HCT116 (cell line): ENCODE measurements at regions not wholly inside any gene's neighbourhood (a gene's known extent, or its start where the extent isn't known, plus 50 kb on each side); places are given as distances from the start of the nearest gene placed in this dataset.

Experiments used
- ATAC-seq: fragments of 200-7000 bp; cut with Tn5 transposase; 2 replicates; pipeline ENCODE4 v1.9.1; 2020; ENCODE audit warnings: mild to moderate bottlenecking, moderate library complexity
- BruUV-seq: library from RNA; stranded (reverse); fragments of 400-500 nt; replicated peaks from 2 replicates; lab custom pipeline; 2021; lab: Mats Ljungman, UMichigan
- CTCF ChIA-PET: fragments of 300-600 bp; sonication (Branson Sonifier 250); formaldehyde crosslinking; loops from one replicate; lab custom pipeline; 2021; ENCODE audit warnings: antibody characterized with exemption; lab: Charles Lee
- POLR2A ChIA-PET: fragments of 300-600, 350-600 bp; sonication (Branson Sonifier 250); formaldehyde crosslinking; loops from one replicate; lab custom pipeline; 2021; ENCODE audit warnings: antibody characterized with exemption; lab: Charles Lee
- RAD21 ChIA-PET, 2 experiments: fragments of 300-600 bp; sonication (Branson Sonifier 250); formaldehyde crosslinking; loops; one replicate each; lab custom pipeline; 2023; ENCODE audit warnings: low total read pairs in 2 of 2; ENCODE audit not compliant: uncharacterized antibody in 2 of 2, unreplicated experiment in 2 of 2, low non-redundant PET in 1 of 2; lab: Charles Lee
- DNase-seq: peaks from one replicate; pipeline ENCODE4 v3.0.0-alpha.2; 2010; ENCODE audit warnings: low read depth, low spot score
- H2AFZ ChIP-seq: fragments of 200-600 bp; shearing (Covaris generic), sonication (generic); 2 replicates; pipeline ENCODE4 v1.6.1; 2017; ENCODE audit warnings: low read depth, mixed run types, mixed read lengths, antibody characterized with exemption, low read length; ENCODE audit not compliant: poor library complexity, severe bottlenecking
- H3K27ac ChIP-seq: 2 replicates; pipeline ENCODE4 v1.5.1; 2012; ENCODE audit warnings: low read depth, low read length
- H3K27me3 ChIP-seq: fragments of 200-600 bp; sonication (generic); 2 replicates; pipeline ENCODE4 v1.6.1; 2016; ENCODE audit warnings: mixed run types, low read length, mixed read lengths; ENCODE audit not compliant: insufficient read depth
- H3K36me3 ChIP-seq, 2 experiments: fragments of 200-500 bp in 1 of 2; fragments of 200-600 bp in 1 of 2; sonication (Bioruptor generic) in 1 of 2; sonication (generic) in 1 of 2; 2 replicates each; pipeline versions ENCODE4 v1.5.1 to v1.6.1; 2014 to 2016; ENCODE audit warnings: low read length in 2 of 2, inconsistent platforms in 1 of 2, mixed read lengths in 1 of 2, mixed run types in 1 of 2; ENCODE audit not compliant: insufficient read depth in 2 of 2, control insufficient read depth in 1 of 2
- H3K4me1 ChIP-seq, 2 experiments: fragments of 200-600 bp in 1 of 2; sonication (generic) in 1 of 2; 2 replicates each; pipeline versions ENCODE4 v1.5.1 to v1.6.1; 2012 to 2017; ENCODE audit warnings: low read length in 2 of 2, inconsistent platforms in 1 of 2, mild to moderate bottlenecking in 1 of 2, mixed read lengths in 1 of 2, mixed run types in 1 of 2, moderate library complexity in 1 of 2; ENCODE audit not compliant: insufficient read depth in 2 of 2, control insufficient read depth in 1 of 2
- H3K4me2 ChIP-seq: fragments of 200-600 bp; sonication (generic); 2 replicates; pipeline ENCODE4 v1.6.1; 2017; ENCODE audit warnings: mixed run types, low read length, mixed read lengths
- H3K4me3 ChIP-seq, 2 experiments: fragments of 200-600 bp in 1 of 2; sonication (generic) in 1 of 2; replicated peaks in 1 of 2; 2 replicates each; pipeline ENCODE4 v1.5.1; 2011 to 2016; ENCODE audit warnings: low read length in 2 of 2, control low read depth in 1 of 2, low read depth in 1 of 2, mild to moderate bottlenecking in 1 of 2, mixed read lengths in 1 of 2, mixed run types in 1 of 2
- H3K79me2 ChIP-seq: fragments of 200-600 bp; sonication (generic); 2 replicates; pipeline ENCODE4 v1.6.1; 2017; ENCODE audit warnings: mild to moderate bottlenecking, mixed run types, low read length, moderate library complexity, mixed read lengths; ENCODE audit not compliant: insufficient read depth
- H3K9ac ChIP-seq: fragments of 200-600 bp; sonication (generic); 2 replicates; pipeline ENCODE4 v1.6.1; 2016; ENCODE audit warnings: low read length, mixed read lengths
- H3K9me2 ChIP-seq: fragments of 200-600 bp; sonication (generic), shearing (Covaris generic); 2 replicates; pipeline ENCODE4 v1.6.1; 2017; ENCODE audit warnings: mixed run types, mild to moderate bottlenecking, moderate library complexity; ENCODE audit not compliant: insufficient read depth
- H3K9me3 ChIP-seq, 2 experiments: fragments of 200-500 bp in 1 of 2; fragments of 200-600 bp in 1 of 2; sonication (Bioruptor generic) in 1 of 2; sonication (generic) in 1 of 2; 2 replicates each; pipeline ENCODE4 v1.6.1; 2014 to 2017; ENCODE audit warnings: low read length in 2 of 2, mixed read lengths in 2 of 2, inconsistent platforms in 1 of 2, low read depth in 1 of 2, mild to moderate bottlenecking in 1 of 2, mixed run types in 1 of 2, moderate library complexity in 1 of 2; ENCODE audit not compliant: control insufficient read depth in 1 of 2, insufficient read depth in 1 of 2
- H4K20me1 ChIP-seq: fragments of 200-600 bp; sonication (generic), shearing (Covaris generic); 2 replicates; pipeline ENCODE4 v1.6.1; 2017; ENCODE audit warnings: mixed run types, mild to moderate bottlenecking, moderate library complexity; ENCODE audit not compliant: insufficient read depth
- CBX3 ChIP-seq: IDR thresholded peaks from 2 replicates; pipeline ENCODE4 v1.6.1; 2012; ENCODE audit warnings: low read depth
- CEBPB ChIP-seq: IDR thresholded peaks from 2 replicates; pipeline ENCODE4 v1.6.1; 2012; ENCODE audit warnings: low read depth
- EGR1 ChIP-seq: IDR thresholded peaks from 2 replicates; pipeline ENCODE4 v1.6.1; 2012; ENCODE audit warnings: low read depth
- ELF1 ChIP-seq: IDR thresholded peaks from 2 replicates; pipeline ENCODE4 v1.6.1; 2012; ENCODE audit warnings: low read depth, borderline replicate concordance
- EZH2 ChIP-seq: fragments of 200-600 bp; sonication (generic); IDR thresholded peaks from 2 replicates; pipeline ENCODE4 v1.6.1; 2017; ENCODE audit warnings: antibody characterized with exemption, mixed run types
- EZH2phosphoT487 ChIP-seq: fragments of 200-600 bp; IDR thresholded peaks from 2 replicates; pipeline ENCODE4 v1.6.1; 2018; ENCODE audit warnings: antibody characterized with exemption, borderline replicate concordance
- FOSL1 ChIP-seq: IDR thresholded peaks from 2 replicates; pipeline ENCODE4 v1.6.1; 2012; ENCODE audit warnings: low read depth
- JUND ChIP-seq: IDR thresholded peaks from 2 replicates; pipeline ENCODE4 v1.6.1; 2012
- SIN3A ChIP-seq: IDR thresholded peaks from 2 replicates; pipeline ENCODE4 v1.6.1; 2012; ENCODE audit warnings: low read depth
- YY1 ChIP-seq: IDR thresholded peaks from 2 replicates; pipeline ENCODE4 v1.6.1; 2011; ENCODE audit warnings: low read length, low read depth, moderate library complexity, mild to moderate bottlenecking; ENCODE audit not compliant: insufficient replicate concordance; ENCODE audit errors: extremely low read depth
- intact Hi-C: fragments of 100-400 bp; cut with micrococcal nuclease; formaldehyde crosslinking; loops from 2 replicates; pipeline ENCODE4 v1.10.0; 2022
- TF ChIP-seq, protein P1 (sequence below), 3 experiments: fragments of 200-600 bp in 1 of 3; sonication (generic) in 1 of 3; IDR thresholded peaks in 2 of 3; conservative IDR thresholded peaks in 1 of 3; 2 replicates each; pipeline ENCODE4 v1.5.1; 2012 to 2017; ENCODE audit warnings: low read depth in 2 of 3, low read length in 2 of 3, antibody characterized with exemption in 1 of 3, borderline replicate concordance in 1 of 3, control low read depth in 1 of 3, mild to moderate bottlenecking in 1 of 3, mixed read lengths in 1 of 3, mixed run types in 1 of 3, moderate library complexity in 1 of 3; ENCODE audit not compliant: insufficient read depth in 1 of 3
- TF ChIP-seq, protein P2 (sequence below): IDR thresholded peaks from 2 replicates; pipeline ENCODE4 v1.6.1; 2012

DNA sequence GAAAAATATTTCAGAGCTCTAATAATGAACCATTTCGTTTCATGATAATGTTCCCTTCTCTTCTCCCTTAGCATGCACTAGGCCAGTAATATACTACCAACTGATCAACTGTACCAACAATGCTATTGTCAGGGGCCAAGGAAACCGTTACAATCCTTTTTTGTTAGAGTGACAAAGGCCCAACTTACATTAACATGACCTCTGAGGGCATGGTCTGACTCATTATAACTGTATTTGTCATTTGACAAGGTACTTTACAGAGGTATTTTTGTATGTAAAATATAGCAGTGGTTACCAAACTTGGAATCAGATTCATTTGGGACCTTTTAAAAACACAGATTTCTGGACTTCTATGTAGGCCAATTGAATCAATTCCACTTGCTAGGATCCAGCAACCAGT, 102.6 kb upstream of the RRP15 start:
- no peak for TF ChIP-seq CEBPB
- CTCF ChIA-PET: no interaction called here
- no peaks in the 10 kb centered on the region for H3K36me3 ChIP-seq
- BruUV-seq: no TSS peak
- H3K9me2 ChIP-seq: no peaks in the 10 kb centered on the region
- H3K27ac ChIP-seq: no peak overlapping the region
- no peak overlapping the region for H3K4me2 ChIP-seq
- H3K79me2 ChIP-seq: no peaks in the 10 kb centered on the region
- H4K20me1 ChIP-seq: no peaks in the 10 kb centered on the region
- H3K27me3 ChIP-seq: no peaks in the 10 kb centered on the region
- H3K9ac ChIP-seq: no peak overlapping the region
- DNase-seq (no peak), ATAC-seq (no peak)
- intact Hi-C loops: no loop called here
- H2AFZ ChIP-seq: no peak overlapping the region
- no peaks in the 10 kb centered on the region for H3K9me3 ChIP-seq
- RAD21 ChIA-PET: no interaction called here
- POLR2A ChIA-PET: no interaction called here
- no peaks in the 10 kb centered on the region for H3K4me1 ChIP-seq
- H3K4me3 ChIP-seq: no peak overlapping the region

DNA sequence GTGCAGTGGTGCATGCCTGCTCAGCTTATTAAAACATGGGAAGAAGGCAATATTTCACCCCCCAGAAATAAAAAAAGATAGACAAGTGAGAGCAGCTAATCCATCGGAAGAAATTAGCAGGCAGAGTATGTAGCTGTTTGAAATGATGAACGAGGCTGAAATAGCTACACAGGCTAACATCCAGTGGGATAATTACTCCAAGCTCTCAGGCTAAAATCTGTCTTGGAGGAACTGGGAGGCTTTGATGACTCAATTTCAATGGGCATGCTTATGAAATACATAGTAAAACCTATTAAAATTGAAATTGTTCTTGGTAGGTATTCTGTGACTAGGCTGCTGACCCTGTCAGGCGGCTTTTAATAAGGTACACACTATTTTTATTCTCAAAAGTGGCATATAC, 84.1 kb upstream of the RRP15 start:
- RAD21 ChIA-PET: no interaction called here
- CTCF ChIA-PET: no interaction called here
- Histone ChIP-seq H3K9me2 (no peaks in the 10 kb centered on the region), H3K79me2 (no peaks in the 10 kb centered on the region), H2AFZ (no peak overlapping the region), H3K36me3 (no peaks in the 10 kb centered on the region), H3K4me3 (no peak overlapping the region), H3K4me2 (no peak overlapping the region), H4K20me1 (no peaks in the 10 kb centered on the region), H3K4me1 (no peaks in the 10 kb centered on the region), H3K27me3 (no peaks in the 10 kb centered on the region), H3K9me3 (no peaks in the 10 kb centered on the region), H3K9ac (no peak overlapping the region), H3K27ac (no peak overlapping the region)
- POLR2A ChIA-PET: no interaction called here
- BruUV-seq: no TSS peak
- DNase-seq: no peak
- TF ChIP-seq ELF1: no peak
- no peak for TF ChIP-seq JUND
- TF ChIP-seq YY1: no peak
- no peak for TF ChIP-seq EZH2phosphoT487
- TF ChIP-seq CBX3: no peak
- TF ChIP-seq CEBPB: no peak
- no peak for TF ChIP-seq EGR1
- TF ChIP-seq FOSL1: no peak
- TF ChIP-seq SIN3A: no peak
- TF ChIP-seq EZH2: no peak
- TF ChIP-seq, protein P1, sequence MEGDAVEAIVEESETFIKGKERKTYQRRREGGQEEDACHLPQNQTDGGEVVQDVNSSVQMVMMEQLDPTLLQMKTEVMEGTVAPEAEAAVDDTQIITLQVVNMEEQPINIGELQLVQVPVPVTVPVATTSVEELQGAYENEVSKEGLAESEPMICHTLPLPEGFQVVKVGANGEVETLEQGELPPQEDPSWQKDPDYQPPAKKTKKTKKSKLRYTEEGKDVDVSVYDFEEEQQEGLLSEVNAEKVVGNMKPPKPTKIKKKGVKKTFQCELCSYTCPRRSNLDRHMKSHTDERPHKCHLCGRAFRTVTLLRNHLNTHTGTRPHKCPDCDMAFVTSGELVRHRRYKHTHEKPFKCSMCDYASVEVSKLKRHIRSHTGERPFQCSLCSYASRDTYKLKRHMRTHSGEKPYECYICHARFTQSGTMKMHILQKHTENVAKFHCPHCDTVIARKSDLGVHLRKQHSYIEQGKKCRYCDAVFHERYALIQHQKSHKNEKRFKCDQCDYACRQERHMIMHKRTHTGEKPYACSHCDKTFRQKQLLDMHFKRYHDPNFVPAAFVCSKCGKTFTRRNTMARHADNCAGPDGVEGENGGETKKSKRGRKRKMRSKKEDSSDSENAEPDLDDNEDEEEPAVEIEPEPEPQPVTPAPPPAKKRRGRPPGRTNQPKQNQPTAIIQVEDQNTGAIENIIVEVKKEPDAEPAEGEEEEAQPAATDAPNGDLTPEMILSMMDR (IDR thresholded peaks at IDR 0.05 in 2 of 3, conservative IDR thresholded peaks at IDR 0.05 in 1 of 3; ENCODE audit: borderline replicate concordance in 1 of 3, insufficient read depth in 1 of 3, low read depth in 2 of 3, low read length in 2 of 3): no peak
- TF ChIP-seq, protein P2, sequence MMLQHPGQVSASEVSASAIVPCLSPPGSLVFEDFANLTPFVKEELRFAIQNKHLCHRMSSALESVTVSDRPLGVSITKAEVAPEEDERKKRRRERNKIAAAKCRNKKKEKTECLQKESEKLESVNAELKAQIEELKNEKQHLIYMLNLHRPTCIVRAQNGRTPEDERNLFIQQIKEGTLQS: no peak
- intact Hi-C loops: no loop called here
- ATAC-seq: no peak
